Type B pancreatic cell (in vitro differentiated cells): ENCODE measurements at regions not wholly inside any gene's neighbourhood (a gene's known extent, or its start where the extent isn't known, plus 50 kb on each side); places are given as distances from the start of the nearest gene placed in this dataset.
A peak's percentile ranks its signal among the peaks of the same experiment; 100 is the strongest.

Experiments used
- DNase-seq: peaks from one replicate; pipeline ENCODE4 v3.0.0; 2021; ENCODE audit warnings: mixed read lengths; ENCODE audit not compliant: unreplicated experiment; ENCODE audit errors: extremely low spot score
- H3K27ac Mint-ChIP-seq: 2 replicates; pipeline ENCODE4 v1.8.0; 2021; ENCODE audit warnings: mild to moderate bottlenecking, mixed read lengths
- H3K27me3 Mint-ChIP-seq: 2 replicates; pipeline ENCODE4 v1.8.0; 2021; ENCODE audit warnings: mixed read lengths
- H3K36me3 Mint-ChIP-seq: 2 replicates; pipeline ENCODE4 v1.8.0; 2021; ENCODE audit warnings: mixed read lengths
- H3K4me1 Mint-ChIP-seq: one replicate; pipeline ENCODE4 v1.8.0; 2021; ENCODE audit warnings: mixed read lengths; ENCODE audit not compliant: unreplicated experiment
- H3K4me3 Mint-ChIP-seq: 2 replicates; pipeline ENCODE4 v1.8.0; 2021; ENCODE audit warnings: mild to moderate bottlenecking, mixed read lengths
- H3K9me3 Mint-ChIP-seq: 2 replicates; pipeline ENCODE4 v1.8.0; 2021; ENCODE audit warnings: mixed read lengths
- CTCF ChIP-seq: fragments of 200-600 bp; sonication (generic); conservative IDR thresholded peaks from 2 replicates; pipeline ENCODE4 v1.5.0; 2021; ENCODE audit warnings: antibody characterized with exemption, mild to moderate bottlenecking

GRCh38 chr7:28293527-28293835 is 112.9 kb upstream of the JAZF1 start:
- Mint-ChIP-seq H3K4me1 (peaks cover 13% of the 10 kb centered on the region), H3K27me3 (no peaks in the 10 kb centered on the region), H3K9me3 (no peaks in the 10 kb centered on the region), H3K27ac (no peak overlapping the region), H3K4me3 (no peak overlapping the region), H3K36me3 (no peaks in the 10 kb centered on the region)
- no peak for DNase-seq
- TF ChIP-seq CTCF = no peak

- H3K4me3 Mint-ChIP-seq = no peak overlapping the region
- no peak overlapping the region for H3K27ac Mint-ChIP-seq
- peaks cover 20% of the 10 kb centered on the region for H3K4me1 Mint-ChIP-seq
- DNase-seq = no peak
- no peaks in the 10 kb centered on the region for H3K9me3 Mint-ChIP-seq
- TF ChIP-seq CTCF = peak; percentile 73
- peaks cover 5% of the 10 kb centered on the region for H3K27me3 Mint-ChIP-seq
- H3K36me3 Mint-ChIP-seq = no peaks in the 10 kb centered on the region
Observed at GRCh38 chr7:28296571-28297483, 115.5 kb upstream of the CREB5 start.

- Mint-ChIP-seq H3K27me3 (peaks cover 5% of the 10 kb centered on the region), H3K9me3 (no peaks in the 10 kb centered on the region), H3K4me3 (no peak overlapping the region), H3K4me1 (peaks cover 16% of the 10 kb centered on the region), H3K36me3 (no peaks in the 10 kb centered on the region), H3K27ac (no peak overlapping the region)
- no peak for TF ChIP-seq CTCF
- DNase-seq = no peak
Observed at GRCh38 chr7:28297801-28298459, 114.4 kb upstream of the CREB5 start.

- Mint-ChIP-seq H3K4me3 (no peak overlapping the region), H3K27me3 (peaks cover 5% of the 10 kb centered on the region), H3K36me3 (no peaks in the 10 kb centered on the region), H3K4me1 (peaks cover 10% of the 10 kb centered on the region), H3K27ac (peak overlapping the region; percentile 1), H3K9me3 (no peaks in the 10 kb centered on the region)
- DNase-seq = no peak
- TF ChIP-seq CTCF = peak; percentile 75
Observed at GRCh38 chr7:28298870-28299518, 113.3 kb upstream of the CREB5 start.

GRCh38 chr7:28299556-28299955 is 112.8 kb upstream of the CREB5 start:
- Mint-ChIP-seq H3K36me3 (no peaks in the 10 kb centered on the region), H3K4me3 (no peak overlapping the region), H3K4me1 (peaks cover 10% of the 10 kb centered on the region), H3K9me3 (no peaks in the 10 kb centered on the region), H3K27ac (no peak overlapping the region), H3K27me3 (peaks cover 5% of the 10 kb centered on the region)
- TF ChIP-seq CTCF = no peak
- DNase-seq = no peak
